Right lobe of liver (tissue), 6 donors: ENCODE measurements at regions not wholly inside any gene's neighbourhood (a gene's known extent, or its start where the extent isn't known, plus 50 kb on each side); places are given as distances from the start of the nearest gene placed in this dataset.
"Not testable (repeated sequence)": the region's sequence is repeated elsewhere in the genome, so short reads cannot be mapped to it uniquely, and the experiment has no call there.

Experiments used
- ATAC-seq, 4 donors: fragments of 200-7000 bp; cut with Tn5 transposase; one replicate each; pipeline ENCODE4 v1.9.1; 2020; ENCODE audit warnings: mild to moderate bottlenecking in 4 of 4, moderate library complexity in 4 of 4
- DNase-seq, 3 donors: peaks; one replicate each; pipeline ENCODE4 v3.0.0-alpha.2; 2020
- H3K27ac ChIP-seq, 3 donors: fragments of 200-600 bp; one replicate each; pipeline ENCODE4 v1.8.0; 2022
- H3K27me3 ChIP-seq, 2 donors: fragments of 200-600 bp; one replicate each; pipeline ENCODE4 v1.8.0; 2022
- H3K36me3 ChIP-seq, 4 donors: fragments of 200-600 bp; sonication (generic) in 1 of 4; one replicate each; pipeline versions ENCODE4 v1.5.1 to v1.8.0; 2017 to 2022; ENCODE audit warnings: control low read depth in 1 of 4
- H3K4me1 ChIP-seq, 4 donors: fragments of 200-600 bp; sonication (generic) in 1 of 4; one replicate each; pipeline versions ENCODE4 v1.5.1 to v1.8.0; 2017 to 2022; ENCODE audit warnings: control low read depth in 1 of 4
- H3K4me3 ChIP-seq, 3 donors: fragments of 200-600 bp; one replicate each; pipeline ENCODE4 v1.8.0; 2022
- H3K9me3 ChIP-seq, 4 donors: fragments of 200-600 bp; sonication (generic) in 1 of 4; one replicate each; pipeline versions ENCODE4 v1.5.1 to v1.8.0; 2017 to 2022; ENCODE audit warnings: control low read depth in 1 of 4
- CTCF ChIP-seq, 4 donors: fragments of 200-600 bp in 3 of 4; fragments of 450-650 bp in 1 of 4; IDR thresholded peaks; one replicate each; pipeline versions ENCODE4 v1.5.1 to v1.8.0; 2016 to 2022; ENCODE audit warnings: antibody characterized with exemption in 4 of 4, mild to moderate bottlenecking in 2 of 4
- POLR2A ChIP-seq: fragments of 450-650 bp; IDR thresholded peaks from one replicate; pipeline ENCODE4 v1.6.1; 2017; ENCODE audit warnings: antibody characterized with exemption, mild to moderate bottlenecking
- WGBS: methylation state at CpG from one replicate; pipeline ENCODE4 v1.1.6; 2018; ENCODE audit warnings: low coverage, low lambda C conversion rate; ENCODE audit not compliant: insufficient coverage; ENCODE audit errors: missing lambda C conversion rate; 5-methylcytosine and 5-hydroxymethylcytosine counted together
- intact Hi-C, 2 donors: fragments of 100-400 bp; cut with DNase I; formaldehyde crosslinking; loops; one replicate each; pipeline versions ENCODE4 v1.11.2 to v1.14.1; 2022
- donor health status: DM: no; HTN: yes; CAD: no.
- donor health status: DM: no; HTN: no; CAD: no.
- donor health status: DM: no; HTN: no; CAD: no.
- donor health status: DM: no; HTN: yes; CAD: no.
- donor health status: DM: no; HTN: yes; CAD: no.

- intact Hi-C loops, result no loop called here
- no peak for DNase-seq
- H3K27ac ChIP-seq, result no peak overlapping the region
- H3K9me3 ChIP-seq, result no peaks in the 10 kb centered on the region
- TF ChIP-seq CTCF (IDR thresholded peaks at IDR 0.05) (no peak), POLR2A (no peak)
- WGBS, result 56% methylated on average over 1 of the region's 1 CpG
- ATAC-seq, result no peak
- no peaks in the 10 kb centered on the region for H3K27me3 ChIP-seq
- H3K36me3 ChIP-seq, result no peaks in the 10 kb centered on the region
- no peak overlapping the region for H3K4me3 ChIP-seq
- no peaks in the 10 kb centered on the region for H3K4me1 ChIP-seq
Observed at GRCh38 chr16:60143348-60143705, 1409.2 kb upstream of the GOT2 start.

- no peak overlapping the region for H3K4me3 ChIP-seq
- no peak overlapping the region for H3K27ac ChIP-seq
- 16% methylated on average over 1 of the region's 1 CpG for WGBS
- intact Hi-C loops, result no loop called here
- no peak for ATAC-seq
- H3K9me3 ChIP-seq, result no peaks in the 10 kb centered on the region
- H3K4me1 ChIP-seq, result no peaks in the 10 kb centered on the region
- H3K27me3 ChIP-seq, result no peaks in the 10 kb centered on the region
- TF ChIP-seq CTCF (IDR thresholded peaks at IDR 0.05) (no peak), POLR2A (no peak)
- H3K36me3 ChIP-seq, result no peaks in the 10 kb centered on the region
- DNase-seq, result no peak
Observed at GRCh38 chr16:60142619-60143347, 1408.7 kb upstream of the GOT2 start.

GRCh38 chr16:60137891-60138290, 1403.8 kb upstream of the GOT2 start:
- ATAC-seq, result no peak
- H3K36me3 ChIP-seq, result no peaks in the 10 kb centered on the region
- intact Hi-C loops, result no loop called here
- H3K4me1 ChIP-seq, result no peaks in the 10 kb centered on the region
- H3K27ac ChIP-seq, result no peak overlapping the region
- TF ChIP-seq POLR2A, result no peak
- no peak for TF ChIP-seq CTCF (IDR thresholded peaks at IDR 0.05)
- no peaks in the 10 kb centered on the region for H3K9me3 ChIP-seq
- H3K27me3 ChIP-seq, result no peaks in the 10 kb centered on the region
- DNase-seq, result no peak
- H3K4me3 ChIP-seq, result no peak overlapping the region

- Histone ChIP-seq H3K27ac (no peak overlapping the region), H3K4me1 (no peaks in the 10 kb centered on the region), H3K9me3 (no peaks in the 10 kb centered on the region), H3K27me3 (no peaks in the 10 kb centered on the region), H3K36me3 (no peaks in the 10 kb centered on the region), H3K4me3 (no peak overlapping the region)
- no peak for TF ChIP-seq CTCF (IDR thresholded peaks at IDR 0.05)
- no peak for TF ChIP-seq POLR2A
- intact Hi-C loops, result no loop called here
- no peak for DNase-seq
- no peak for ATAC-seq
- WGBS, result 33% methylated on average over 1 of the region's 1 CpG
Observed at GRCh38 chr16:60127196-60127595, 1393.1 kb upstream of the GOT2 start.

GRCh38 chr16:60126115-60126514, 1392.0 kb upstream of the GOT2 start:
- intact Hi-C loops, ATAC-seq, H3K4me1 ChIP-seq, H3K36me3 ChIP-seq, DNase-seq, H3K27ac ChIP-seq, H3K9me3 ChIP-seq, H3K4me3 ChIP-seq, H3K27me3 ChIP-seq: not testable (repeated sequence)
- WGBS, result 60% methylated on average over 2 of the region's 2 CpGs
